Islet precursor cell (in vitro differentiated cells): ENCODE measurements at regions not wholly inside any gene's neighbourhood (a gene's known extent, or its start where the extent isn't known, plus 50 kb on each side); places are given as distances from the start of the nearest gene placed in this dataset.

ENCODE experiments used
- DNase-seq: peaks from one replicate; pipeline ENCODE4 v3.0.0-alpha.2; 2018

DNA sequence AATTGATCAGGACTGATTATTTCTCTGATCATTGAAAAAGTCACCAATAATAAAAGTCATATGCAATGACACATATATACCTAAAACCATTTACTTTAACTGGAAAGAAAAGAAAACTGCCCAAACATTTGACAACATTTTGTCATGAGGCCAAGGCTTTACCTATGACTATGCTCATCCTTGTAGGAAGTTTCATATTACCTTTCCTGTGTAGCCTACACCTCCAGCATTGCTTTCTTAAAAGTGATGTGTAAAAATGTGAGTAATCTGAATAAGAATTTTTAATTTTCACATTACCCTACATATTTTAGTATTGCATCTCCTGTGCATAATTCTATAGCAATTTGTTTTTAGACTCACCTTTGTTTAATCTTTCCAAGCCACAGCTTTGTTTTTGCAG is 419.8 kb upstream of the FIGN start:
- no peak for DNase-seq

DNA sequence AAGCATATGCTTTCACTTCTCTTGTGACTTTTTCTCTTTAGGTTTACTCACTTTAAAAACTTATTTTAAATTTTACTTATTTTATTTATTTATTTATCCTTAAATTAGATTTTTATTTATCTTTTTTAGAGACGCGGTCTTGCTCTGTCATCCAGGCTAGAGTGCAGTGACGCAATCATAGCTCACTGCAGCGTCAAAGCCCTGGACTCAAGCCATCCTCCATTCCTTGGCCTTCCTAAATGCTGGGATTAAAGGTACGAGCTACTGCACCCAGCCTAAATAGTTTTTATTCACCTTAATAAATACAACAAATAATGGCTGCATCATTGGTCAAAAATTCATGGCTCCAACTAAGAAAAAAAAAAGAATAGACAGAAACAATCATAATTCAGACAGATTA is 415.7 kb upstream of the FIGN start:
- no peak for DNase-seq

DNA sequence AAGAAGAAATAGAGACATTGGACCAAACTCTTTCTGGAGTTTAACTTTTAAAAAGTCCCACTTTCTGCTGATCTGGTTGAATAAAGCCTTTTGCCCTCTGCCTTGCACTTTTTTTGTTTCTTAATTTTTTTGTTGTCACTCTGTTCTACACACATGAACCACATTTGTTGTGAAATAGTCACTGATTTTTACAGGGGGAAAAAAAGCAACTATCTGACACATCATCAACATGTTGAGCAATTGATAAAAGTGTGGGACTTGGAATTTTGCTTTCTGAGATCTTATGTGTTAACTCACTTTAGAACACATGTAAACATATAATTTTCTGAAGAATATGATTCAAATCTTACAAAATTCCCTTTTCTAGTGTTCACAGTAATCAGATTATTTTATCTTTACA is 414.8 kb upstream of the FIGN start:
- no peak for DNase-seq

DNA sequence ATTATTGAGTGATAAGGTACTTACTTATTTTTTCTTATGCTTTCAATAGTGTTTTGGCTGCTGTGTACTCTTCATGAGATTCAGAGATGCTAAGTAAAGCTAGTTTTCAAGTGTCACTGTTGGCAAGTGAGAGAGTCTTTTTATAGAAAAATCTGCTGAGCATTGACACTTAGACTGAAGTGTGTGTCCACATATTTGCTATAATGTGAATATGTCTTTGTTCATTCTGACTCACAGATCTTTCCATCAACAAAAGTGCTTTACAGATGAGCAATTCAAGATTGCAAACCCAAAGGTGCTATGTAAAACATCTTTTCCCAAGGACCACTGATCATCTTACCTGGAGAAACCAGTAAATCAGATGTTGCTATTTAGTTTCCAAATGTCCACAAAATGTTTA is 410.6 kb upstream of the FIGN start:
- DNase-seq = no peak

DNA sequence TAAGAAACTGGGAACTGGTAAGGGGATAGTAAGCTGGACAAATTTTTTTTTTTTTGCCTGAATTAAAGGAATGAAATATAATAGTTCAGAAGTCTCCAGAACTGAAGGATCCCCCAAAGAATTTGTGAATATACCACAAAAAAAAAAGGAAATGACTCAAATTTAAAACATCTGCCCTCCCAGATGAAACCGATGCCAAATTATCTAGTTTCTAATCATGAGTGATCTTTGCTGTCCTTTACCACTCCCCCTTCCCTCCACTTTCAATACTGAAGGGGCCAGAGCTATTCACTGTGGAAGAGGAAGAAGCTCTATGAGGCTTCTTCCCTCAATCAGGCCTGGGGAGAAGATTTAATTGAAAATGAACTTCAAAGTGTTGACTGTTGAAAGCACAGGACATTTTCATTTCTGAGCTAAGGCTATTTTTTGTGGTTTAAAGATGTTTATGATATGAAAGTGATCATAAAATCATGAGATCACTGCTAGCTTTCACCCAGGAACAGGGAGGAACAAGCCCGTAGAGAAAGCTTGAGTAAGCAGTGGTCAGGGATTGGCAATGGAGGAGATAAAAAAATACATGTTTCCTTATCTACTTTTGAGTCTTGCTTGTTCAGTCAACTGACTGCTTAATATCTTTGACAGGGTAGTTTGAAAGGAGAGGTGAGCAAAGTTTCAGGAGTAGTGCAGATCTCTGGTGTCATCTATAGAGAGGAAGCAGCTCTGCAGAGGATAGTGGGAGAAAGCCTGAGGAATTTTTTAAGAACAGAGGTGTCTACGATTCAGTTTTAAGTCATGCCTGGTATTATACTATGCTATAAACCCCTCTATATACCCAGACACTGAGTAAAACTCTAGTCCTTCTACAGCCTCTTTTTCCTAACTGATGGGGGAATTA is 409.5 kb upstream of the FIGN start:
- DNase-seq = no peak

DNA sequence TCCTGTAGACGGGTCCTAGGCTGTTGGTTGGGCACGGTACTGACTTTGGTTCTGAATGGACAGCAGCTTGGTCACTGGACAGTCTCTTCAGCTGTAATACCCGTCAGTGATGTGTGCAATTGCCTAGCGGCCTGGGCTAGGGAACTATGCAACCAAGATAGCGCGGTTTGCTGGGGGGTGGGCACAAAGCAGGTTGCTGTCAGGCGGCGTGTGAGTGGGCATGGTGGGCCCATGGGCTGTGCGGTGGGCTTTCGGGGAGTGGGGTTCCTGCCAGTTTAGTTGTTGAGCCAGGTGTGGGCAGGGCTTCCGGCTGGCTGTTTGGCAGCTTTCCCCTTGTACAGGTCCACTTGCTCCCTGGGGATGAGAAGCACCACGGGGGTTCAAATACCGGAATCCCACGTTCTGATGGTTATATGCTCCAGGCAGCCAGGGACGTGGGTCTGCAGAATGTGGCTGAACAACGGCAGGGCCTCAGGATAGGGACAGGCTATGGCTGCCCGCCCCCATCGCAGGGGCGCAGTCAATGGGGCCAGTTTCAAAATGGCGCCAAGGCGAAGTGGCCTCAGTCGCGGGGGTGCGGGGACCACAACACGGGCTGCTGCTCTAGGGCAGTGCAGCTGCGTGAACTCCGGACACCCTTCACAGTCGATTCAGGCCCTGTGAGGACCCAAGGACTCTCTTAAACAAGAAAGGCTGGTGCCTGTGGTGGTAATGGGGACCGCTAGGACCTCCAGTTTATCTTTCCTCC is 407.5 kb upstream of the FIGN start:
- DNase-seq = no peak

DNA sequence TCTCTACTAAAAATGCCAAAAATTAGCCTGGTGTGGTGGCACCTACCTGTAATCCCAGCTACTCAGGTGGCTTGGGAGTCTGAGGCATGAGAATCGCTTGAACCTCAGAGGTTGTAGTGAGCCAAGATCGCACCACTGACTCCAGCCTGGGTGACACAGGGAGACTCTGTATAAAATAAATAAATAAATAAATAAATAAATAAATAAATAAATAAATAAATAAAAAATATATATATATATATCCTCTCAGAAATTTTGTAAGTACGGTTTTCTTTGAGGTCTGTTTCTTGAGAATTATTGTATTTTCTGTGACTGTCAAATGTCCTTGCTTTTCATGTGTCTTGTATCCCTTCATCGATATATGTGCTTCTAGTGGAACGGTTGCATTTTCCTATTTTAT is 406.9 kb upstream of the FIGN start:
- DNase-seq = no peak

DNA sequence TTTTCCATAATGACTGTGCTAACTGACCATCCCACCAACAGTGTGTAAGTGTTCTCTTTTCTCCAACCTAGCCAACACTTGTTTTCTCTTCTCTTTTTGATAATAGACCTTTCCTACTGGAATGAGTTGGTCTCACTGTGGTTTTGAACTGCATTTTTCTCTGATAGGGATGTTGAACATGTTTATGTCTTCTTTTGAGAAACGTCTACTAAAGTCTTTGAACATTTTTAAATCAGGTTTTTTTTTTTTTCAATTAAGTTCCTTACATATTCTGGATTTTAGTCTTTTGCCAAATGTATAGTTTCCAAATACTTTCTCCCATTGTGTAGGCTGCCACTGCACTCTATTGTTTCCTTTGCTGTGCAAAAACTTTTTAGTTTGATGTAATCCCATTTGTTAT is 405.5 kb upstream of the FIGN start:
- DNase-seq = no peak

DNA sequence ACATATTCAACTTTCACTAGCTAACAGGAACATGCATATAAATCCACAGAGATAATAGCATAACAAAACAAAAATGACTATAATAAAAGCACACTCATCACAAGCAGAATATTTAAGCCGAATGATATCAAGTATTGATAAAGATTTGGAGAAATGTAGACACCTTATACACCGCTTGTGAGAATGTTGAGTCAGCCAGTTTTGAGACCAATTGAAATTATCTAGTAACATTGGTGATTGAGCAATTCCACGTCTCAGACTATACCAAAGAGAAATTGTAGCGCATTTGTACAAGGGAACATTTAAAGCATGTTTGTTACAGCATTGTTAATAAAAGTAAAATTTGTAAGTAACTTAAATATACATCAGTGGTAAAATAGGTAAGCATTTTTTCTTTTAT is 402.9 kb upstream of the FIGN start:
- no peak for DNase-seq

DNA sequence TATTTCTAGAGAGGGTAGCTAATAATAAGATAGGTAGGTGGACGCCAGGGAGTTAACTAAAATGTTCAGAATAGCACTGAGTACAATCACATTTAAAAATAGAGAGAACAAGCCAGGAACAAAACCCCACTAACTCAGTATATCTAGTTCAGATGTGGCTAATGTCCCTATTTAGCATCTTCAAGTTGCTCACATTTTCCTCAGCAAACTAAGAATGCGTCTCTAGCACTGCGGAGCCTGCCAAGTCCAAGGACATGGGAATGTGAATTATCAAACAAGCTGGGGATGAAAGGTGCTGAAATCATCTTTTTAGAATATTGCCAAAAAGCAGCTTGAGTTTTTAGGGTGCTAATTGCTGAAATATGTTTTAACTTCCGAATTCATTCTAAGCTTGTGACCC is 398.5 kb upstream of the FIGN start:
- DNase-seq = no peak

DNA sequence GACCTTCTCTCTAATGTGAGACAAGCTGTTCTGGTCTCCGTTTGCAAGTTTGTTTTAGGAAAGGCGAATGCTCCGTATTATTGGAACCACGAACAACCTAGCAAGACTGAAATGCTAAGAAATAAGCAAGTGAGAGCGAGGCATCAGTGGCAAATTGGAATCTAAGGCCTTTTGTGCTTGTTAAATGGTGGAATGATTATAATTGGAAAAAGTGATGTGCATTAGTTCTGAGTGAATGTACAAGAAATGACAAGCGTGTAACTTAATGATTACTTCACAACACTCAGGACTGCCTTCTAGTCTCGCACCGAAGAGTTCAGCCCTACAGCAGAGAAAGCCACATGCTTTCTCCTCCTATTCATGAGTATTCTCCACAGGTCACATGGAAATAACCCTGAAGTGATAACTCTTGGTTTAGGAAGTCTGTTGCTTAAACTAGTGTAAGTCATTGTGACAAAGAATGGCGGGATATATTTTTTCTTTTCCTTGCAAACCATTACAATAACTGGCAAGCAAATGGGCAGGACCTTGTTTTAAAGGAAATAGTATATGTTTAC is 392.2 kb upstream of the FIGN start:
- DNase-seq = no peak

DNA sequence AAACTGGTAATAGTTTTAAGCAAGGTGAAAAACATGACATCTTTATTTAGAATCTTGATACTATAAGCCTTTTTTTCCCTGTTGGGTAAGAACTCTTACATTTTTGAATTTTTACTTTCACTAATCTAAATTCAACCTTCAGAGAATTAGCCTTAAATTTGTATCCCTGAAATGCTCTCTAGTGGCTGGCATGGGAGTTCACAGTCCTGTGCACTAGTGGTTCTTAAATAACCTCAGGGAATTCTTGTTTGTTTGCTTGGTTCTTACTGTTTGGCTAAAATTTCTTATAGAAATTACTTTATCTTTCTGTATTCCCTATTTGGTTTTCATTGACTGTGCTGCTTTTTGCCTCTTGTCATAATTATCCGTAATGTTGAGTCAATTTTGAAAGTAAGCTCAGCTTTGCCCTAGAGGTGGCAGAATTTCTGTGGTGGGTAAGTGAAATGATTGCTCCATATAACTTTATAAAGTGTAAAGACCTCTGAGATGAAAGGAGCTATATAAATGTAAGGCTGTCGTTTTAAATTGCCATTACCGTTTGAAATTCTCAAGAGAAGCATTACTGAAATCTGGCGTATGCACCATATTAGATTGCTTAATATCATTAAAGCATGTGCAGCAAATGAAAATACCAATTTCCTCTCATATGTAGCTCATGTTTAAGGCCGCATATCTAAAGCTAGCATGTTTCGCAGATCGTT is 391.3 kb upstream of the FIGN start:
- no peak for DNase-seq

DNA sequence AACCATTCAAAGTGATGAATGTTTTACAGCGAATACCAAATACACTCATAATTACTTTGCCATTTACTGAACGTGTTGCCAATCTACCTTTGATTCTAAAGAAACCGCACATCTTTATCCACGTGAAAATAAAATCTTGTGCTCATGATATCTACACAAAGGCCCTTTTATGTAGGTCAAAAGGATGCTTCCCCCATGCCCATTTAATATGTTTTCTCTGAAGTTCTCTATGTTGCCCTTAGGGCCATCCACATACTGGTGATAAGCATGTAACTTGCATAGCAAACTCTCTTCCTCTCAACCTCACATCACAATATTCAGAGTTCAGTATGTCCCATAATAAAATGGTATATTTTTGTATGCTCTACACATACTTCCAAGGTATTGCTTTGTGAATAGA is 380.0 kb upstream of the FIGN start:
- DNase-seq = no peak

DNA sequence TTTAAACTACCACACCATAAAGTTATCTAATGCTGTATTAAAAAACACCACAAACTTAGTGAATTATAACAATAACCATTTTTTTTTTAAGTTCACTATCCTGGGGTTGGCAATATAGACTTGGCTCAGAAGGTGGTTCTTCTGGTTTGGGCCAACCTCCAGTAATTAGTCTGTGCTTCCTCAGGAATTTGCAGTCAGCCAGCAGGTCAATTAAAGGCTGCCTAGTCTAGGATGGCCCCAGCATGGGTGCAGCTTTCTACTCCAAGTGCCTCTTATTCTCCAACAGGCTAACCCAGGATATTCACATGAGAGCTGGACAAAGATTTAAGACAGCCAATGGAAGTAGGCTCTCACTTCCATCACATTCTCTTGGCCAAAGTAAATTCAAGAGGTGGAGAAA is 379.1 kb upstream of the FIGN start:
- DNase-seq = peak; percentile 69

DNA sequence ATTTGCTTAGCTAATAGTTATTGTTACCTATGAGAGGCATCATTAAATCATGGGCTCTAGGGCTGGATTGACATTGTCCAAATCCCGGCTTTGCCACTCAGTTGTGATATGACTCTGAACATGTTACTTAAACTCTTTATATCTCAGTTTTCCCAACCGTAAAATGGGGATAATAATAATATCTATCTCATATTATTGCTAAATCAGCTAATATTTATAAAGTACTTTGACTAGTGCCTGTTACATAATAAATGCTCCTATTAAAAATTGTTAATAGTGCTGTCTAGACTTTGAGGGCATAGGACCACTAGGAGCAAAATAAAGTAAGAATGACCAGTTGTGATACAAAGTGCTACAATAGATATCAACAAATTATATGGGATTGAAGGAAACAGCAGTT is 376.3 kb upstream of the FIGN start:
- DNase-seq = no peak

DNA sequence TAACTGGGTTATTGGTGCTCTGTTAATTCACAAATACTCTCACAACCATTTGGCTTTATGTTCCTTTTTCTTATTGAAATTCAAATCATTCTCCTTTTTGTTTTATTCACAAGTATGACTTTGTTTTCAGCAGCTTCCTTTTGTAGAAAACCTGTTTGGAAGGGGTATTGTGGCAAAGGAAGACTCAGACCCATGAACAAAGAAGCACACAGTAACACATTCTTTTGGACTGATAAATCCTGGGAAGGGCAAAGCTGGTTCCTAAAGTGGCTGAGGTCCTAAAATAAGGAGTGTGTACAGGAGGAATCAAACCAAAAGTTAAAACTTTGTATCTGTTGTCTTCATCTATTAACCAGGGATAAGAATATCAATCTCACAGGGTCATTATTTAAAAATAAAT is 374.7 kb upstream of the FIGN start:
- no peak for DNase-seq

DNA sequence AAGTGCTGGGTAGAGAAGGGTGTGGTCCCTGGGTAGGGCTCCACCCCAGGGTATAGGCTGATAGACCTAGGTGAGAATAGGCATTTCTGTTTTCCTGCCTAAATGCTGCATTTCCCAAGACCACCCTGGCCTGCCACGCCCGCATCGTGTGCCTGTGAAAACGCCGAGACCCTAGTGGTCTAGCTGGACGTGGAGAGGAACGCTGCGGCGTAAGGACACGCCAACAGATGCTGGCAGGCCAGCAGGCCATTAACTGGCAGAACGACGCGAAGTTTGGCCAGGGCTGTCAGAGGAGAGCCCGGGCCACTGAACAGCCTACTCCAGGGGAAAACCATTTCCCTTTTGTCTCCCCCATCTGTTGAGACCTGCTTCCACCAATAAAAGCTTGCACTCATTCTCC is 373.2 kb upstream of the FIGN start:
- no peak for DNase-seq

DNA sequence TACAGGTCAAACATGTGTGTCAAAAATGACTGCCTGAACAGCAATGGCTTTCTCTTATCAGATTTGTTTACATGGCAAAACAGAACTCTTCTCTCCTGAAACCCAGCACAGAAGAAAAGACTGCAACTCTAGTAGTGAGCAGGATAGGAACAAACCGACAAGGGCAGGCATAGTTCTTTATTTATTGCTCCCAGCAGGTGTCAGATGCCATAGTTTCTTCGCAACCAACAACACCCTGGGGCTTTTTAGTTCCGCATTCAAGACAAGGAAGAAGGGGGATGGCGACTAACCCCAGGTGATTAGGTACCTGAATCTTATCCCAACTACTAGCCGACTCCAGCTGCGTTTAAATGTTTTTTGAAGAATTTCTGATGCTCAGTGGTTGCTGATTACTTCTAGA is 367.5 kb upstream of the FIGN start:
- DNase-seq = no peak

DNA sequence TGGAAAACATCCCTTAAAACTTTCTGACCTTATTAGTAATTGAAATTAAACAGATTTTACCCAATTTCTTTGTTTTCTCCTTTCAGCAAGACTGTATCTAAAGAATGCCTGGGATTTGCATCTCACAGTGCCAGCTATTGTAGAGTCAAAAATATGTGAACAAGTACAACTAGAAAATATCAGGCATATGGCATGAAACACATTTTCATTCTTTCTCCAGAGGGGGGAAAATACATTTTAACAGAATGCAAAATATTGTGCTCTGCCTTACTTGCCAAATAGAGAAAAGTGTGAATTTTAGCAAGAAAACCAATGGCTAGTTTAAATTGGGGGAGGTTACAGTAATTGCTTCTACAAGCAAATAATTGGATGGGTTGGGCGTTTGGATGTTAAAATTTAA is 366.6 kb upstream of the FIGN start:
- DNase-seq = no peak

DNA sequence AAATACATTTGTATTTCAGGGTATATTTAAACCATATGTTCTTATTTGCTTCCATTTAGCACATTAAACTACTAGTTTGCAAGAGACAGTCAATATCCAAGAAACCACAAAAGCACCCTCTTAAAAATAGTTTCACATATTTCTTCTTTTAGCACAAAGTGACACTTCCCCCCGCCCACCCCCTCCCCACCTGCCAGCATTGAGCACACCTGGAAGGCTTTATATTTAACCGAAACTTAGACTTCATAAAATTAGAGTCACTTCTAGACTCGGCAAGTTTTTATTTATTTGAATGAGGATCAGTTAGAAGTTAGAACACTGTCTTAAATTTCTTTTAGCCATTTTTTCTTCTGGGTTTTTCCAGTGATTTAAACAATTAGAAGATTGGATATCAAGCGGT is 355.9 kb upstream of the FIGN start:
- no peak for DNase-seq

DNA sequence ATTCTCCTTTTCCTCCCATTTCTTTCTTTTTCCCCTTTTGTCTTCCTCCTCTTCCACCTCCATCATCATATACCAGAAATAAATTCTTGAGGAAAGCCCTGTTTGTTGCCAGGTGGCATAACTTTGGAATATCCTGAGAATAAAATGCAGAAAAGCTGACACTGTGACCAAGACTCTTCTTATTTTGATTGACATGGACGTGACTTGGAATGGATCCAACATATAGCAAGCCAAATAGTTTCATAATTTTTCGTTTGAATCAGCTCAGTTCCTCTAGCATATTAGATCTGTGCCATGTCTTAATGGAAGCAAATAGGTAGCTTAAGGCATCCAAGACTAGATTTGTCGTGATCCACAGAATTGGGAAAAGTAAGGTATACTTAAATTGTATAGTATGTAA is 354.7 kb upstream of the FIGN start:
- no peak for DNase-seq

DNA sequence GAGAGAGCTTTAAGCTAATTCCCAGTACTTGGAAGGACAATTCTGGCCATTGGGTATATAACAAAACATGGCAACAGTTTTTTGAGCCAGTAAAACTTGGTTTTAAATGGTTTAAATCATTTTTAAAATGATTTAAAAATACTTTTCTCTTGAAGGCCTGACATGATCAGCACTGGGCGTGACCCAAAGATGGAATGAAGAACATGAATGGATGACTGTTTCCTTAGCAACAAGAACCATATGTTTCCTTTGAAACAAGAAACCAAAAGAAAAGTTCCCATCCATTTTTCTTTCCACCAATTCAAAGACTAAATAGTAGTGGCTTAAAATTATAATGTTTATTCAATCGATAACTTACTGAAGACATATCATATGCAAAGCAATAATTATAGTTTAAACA is 348.3 kb upstream of the FIGN start:
- DNase-seq = no peak

DNA sequence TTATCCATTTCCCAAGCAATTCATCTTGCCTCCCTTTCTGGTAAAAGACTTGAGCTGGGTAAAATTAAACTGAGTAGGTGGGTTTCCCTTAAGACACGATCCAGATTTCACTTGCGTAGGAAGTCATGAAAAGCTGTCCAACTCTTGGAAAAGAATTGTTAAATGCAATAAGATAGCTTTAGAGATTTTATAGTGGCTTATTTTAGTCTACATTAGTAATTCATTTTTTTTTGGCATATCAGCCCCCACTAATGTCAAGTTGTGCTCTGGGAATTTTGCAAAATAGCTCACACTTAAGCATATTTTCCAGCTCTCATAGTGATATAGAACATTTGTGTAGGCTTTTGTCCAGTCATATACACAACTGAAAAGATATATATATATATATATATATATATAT is 344.7 kb upstream of the FIGN start:
- no peak for DNase-seq

DNA sequence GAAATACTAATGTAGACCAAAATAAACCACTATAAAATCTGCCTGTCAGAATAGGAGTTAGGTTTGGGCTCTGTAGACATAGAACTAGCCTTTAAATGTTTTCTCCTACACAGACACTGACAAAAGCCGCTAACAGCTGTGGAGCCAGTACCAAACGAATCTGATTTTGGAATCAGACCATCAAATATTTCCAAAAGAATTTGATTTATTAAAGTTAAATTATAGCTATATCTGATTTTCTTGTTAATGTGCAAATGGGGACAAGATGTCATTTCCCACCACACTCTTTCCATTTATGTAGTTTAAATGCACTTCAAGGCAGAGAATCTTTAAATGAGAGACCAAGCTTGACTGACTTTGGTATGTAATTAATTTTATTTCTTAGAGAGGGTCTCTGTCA is 343.4 kb upstream of the FIGN start:
- DNase-seq = no peak
